Adrenal gland (tissue), 9 donors: ENCODE measurements at regions not wholly inside any gene's neighbourhood (a gene's known extent, or its start where the extent isn't known, plus 50 kb on each side); places are given as distances from the start of the nearest gene placed in this dataset.

ENCODE experiments used
- DNase-seq, 7 donors: peaks; one replicate each; pipeline ENCODE4 v3.0.0-alpha.2; 2019 to 2020
- H3K27ac ChIP-seq, 5 donors: fragments of 200-600 bp; sonication (generic) in 4 of 5; 1 replicate in 3 of 5; 2 replicates in 2 of 5; pipeline versions ENCODE4 v1.5.1 to v1.8.0; 2016 to 2020; ENCODE audit warnings: mild to moderate bottlenecking in 1 of 5
- H3K27me3 ChIP-seq: fragments of 200-600 bp; 2 replicates; pipeline ENCODE4 v1.8.0; 2021
- H3K36me3 ChIP-seq, 2 donors: fragments of 200-600 bp; replicated peaks in 1 of 2; 1 replicate in 1 of 2; 2 replicates in 1 of 2; pipeline versions ENCODE4 v1.5.1 to v1.8.0; 2018 to 2022
- H3K4me1 ChIP-seq, 2 donors: fragments of 200-600 bp; replicated peaks in 1 of 2; 1 replicate in 1 of 2; 2 replicates in 1 of 2; pipeline versions ENCODE4 v1.5.1 to v1.8.0; 2018 to 2021
- H3K4me3 ChIP-seq, 4 donors: fragments of 200-600 bp; sonication (generic) in 3 of 4; one replicate each; pipeline ENCODE4 v1.5.1; 2016 to 2018
- H3K9me3 ChIP-seq, 3 donors: fragments of 200-600 bp; sonication (generic) in 1 of 3; replicated peaks in 1 of 3; 1 replicate in 2 of 3; 2 replicates in 1 of 3; pipeline versions ENCODE4 v1.5.1 to v1.8.0; 2016 to 2021
- CTCF ChIP-seq, 6 experiments: fragments of 450-650 bp in 4 of 6; fragments of 200-600 bp in 2 of 6; sonication (generic) in 1 of 6; IDR thresholded peaks; 1 replicate in 5 of 6; 2 replicates in 1 of 6; pipeline versions ENCODE4 v1.5.1 to v1.8.0; 2016 to 2021; ENCODE audit warnings: antibody characterized with exemption in 6 of 6, mild to moderate bottlenecking in 2 of 6, moderate library complexity in 1 of 6
- POLR2A ChIP-seq, 2 donors: fragments of 450-650 bp; IDR thresholded peaks; one replicate each; pipeline ENCODE4 v1.6.1; 2017; ENCODE audit warnings: antibody characterized with exemption in 2 of 2, mild to moderate bottlenecking in 2 of 2, moderate library complexity in 1 of 2
- WGBS, 4 donors: extraction: QIAGEN DNeasy Blood & Tissue Kit in 2 of 4; methylation state at CpG; one replicate each; pipeline versions ENCODE4 v1.1.5 to v1.1.7; 2013 to 2017; 5-methylcytosine and 5-hydroxymethylcytosine counted together
- intact Hi-C, 2 donors: fragments of 100-400 bp; cut with DNase I; formaldehyde crosslinking; loops; one replicate each; pipeline versions ENCODE4 v1.14.1 to v1.15.0; 2022 to 2023
- donor health status: healthy with polysubstance abuse.
- donor health status: Bipolar disorder and iron deficiency.
- donor health status: DM: yes; HTN: yes; CAD: no.
- donor health status: DM: no; HTN: no; CAD: no.
- donor health status: DM: no; HTN: no; CAD: no.

GRCh38 chr6:100137759-100138158 lies 143.7 kb upstream of the MCHR2 start:
- intact Hi-C loops, result no loop called here
- Histone ChIP-seq H3K27me3 (no peaks in the 10 kb centered on the region), H3K4me3 (no peak overlapping the region)

GRCh38 chr6:100136590-100136989 lies 142.6 kb upstream of the MCHR2 start:
- Histone ChIP-seq H3K9me3 (no peaks in the 10 kb centered on the region), H3K27ac (no peak overlapping the region), H3K27me3 (no peaks in the 10 kb centered on the region), H3K4me1 (no peaks in the 10 kb centered on the region), H3K4me3 (no peak overlapping the region), H3K36me3 (no peaks in the 10 kb centered on the region)
- DNase-seq, result no peak
- intact Hi-C loops, result no loop called here
- WGBS, 4 donors, result 79 to 84% (median 82%) methylated on average over 7 to 8 of the region's 8 CpGs
- TF ChIP-seq POLR2A (IDR thresholded peaks at IDR 0.05) (no peak), CTCF (IDR thresholded peaks at IDR 0.05) (no peak)

More at GRCh38 chr6:100137759-100138158, 143.7 kb upstream of the MCHR2 start:
- DNase-seq, result no peak
- 65 to 74% (median 71%) methylated on average over 2 of the region's 2 CpGs for WGBS, 4 donors
- no peak for TF ChIP-seq CTCF (IDR thresholded peaks at IDR 0.05)
- no peaks in the 10 kb centered on the region for H3K36me3 ChIP-seq
- H3K4me1 ChIP-seq, result no peaks in the 10 kb centered on the region
- H3K27ac ChIP-seq, result no peak overlapping the region
- H3K9me3 ChIP-seq, result no peaks in the 10 kb centered on the region

- DNase-seq, result no peak
- H3K36me3 ChIP-seq, result no peaks in the 10 kb centered on the region
- H3K27me3 ChIP-seq, result no peaks in the 10 kb centered on the region
- intact Hi-C loops, result no loop called here
- H3K27ac ChIP-seq, result no peak overlapping the region
- no peaks in the 10 kb centered on the region for H3K4me1 ChIP-seq
- no peak overlapping the region for H3K4me3 ChIP-seq
- WGBS, 4 donors, result 89 to 93% (median 89%) methylated on average over 19 to 21 of the region's 21 CpGs
- no peak for TF ChIP-seq CTCF (IDR thresholded peaks at IDR 0.05)
- TF ChIP-seq POLR2A (IDR thresholded peaks at IDR 0.05), result no peak
- peaks cover 0 to 3% (median 0%) of the 10 kb centered on the region in 3 donors for H3K9me3 ChIP-seq
Observed at GRCh38 chr6:100135977-100136376, 142.0 kb upstream of the MCHR2 start.

- H3K27me3 ChIP-seq, result no peaks in the 10 kb centered on the region
- 70 to 86% (median 72%) methylated on average over 1 to 2 of the region's 2 CpGs for WGBS, 4 donors
- no peaks in the 10 kb centered on the region for H3K36me3 ChIP-seq
- DNase-seq, result no peak
- TF ChIP-seq CTCF (IDR thresholded peaks at IDR 0.05) (no peak), POLR2A (IDR thresholded peaks at IDR 0.05) (no peak)
- no peak overlapping the region for H3K4me3 ChIP-seq
- no peaks in the 10 kb centered on the region for H3K4me1 ChIP-seq
- no peak overlapping the region for H3K27ac ChIP-seq
- H3K9me3 ChIP-seq, result peaks cover 0 to 9% (median 0%) of the 10 kb centered on the region in 3 donors
- intact Hi-C loops, result no loop called here
Observed at GRCh38 chr6:100134703-100135102, 140.7 kb upstream of the MCHR2 start.
